DOHH2 (cell line): ENCODE measurements at regions not wholly inside any gene's neighbourhood (a gene's known extent, or its start where the extent isn't known, plus 50 kb on each side); places are given as distances from the start of the nearest gene placed in this dataset.

Experiments
- H3F3A ChIP-seq: fragments of 200-600 bp; sonication (generic), shearing (Covaris generic); 2 replicates; pipeline ENCODE4 v1.6.0; 2016; ENCODE audit warnings: antibody characterized with exemption, mild to moderate bottlenecking; ENCODE audit not compliant: control insufficient read depth, insufficient read depth
- H3K27ac ChIP-seq: fragments of 200-600 bp; sonication (generic); 2 replicates; pipeline ENCODE4 v1.5.1; 2014; ENCODE audit warnings: low read depth, mild to moderate bottlenecking, low read length, moderate library complexity
- H3K27me3 ChIP-seq: fragments of 200-600 bp; sonication (generic); 2 replicates; pipeline ENCODE4 v1.6.1; 2014; ENCODE audit warnings: mild to moderate bottlenecking, low read length, mixed read lengths; ENCODE audit not compliant: control insufficient read depth
- H3K36me3 ChIP-seq: fragments of 200-600 bp; sonication (generic); 2 replicates; pipeline ENCODE4 v1.6.1; 2014; ENCODE audit warnings: mild to moderate bottlenecking, low read length, moderate library complexity, mixed read lengths; ENCODE audit not compliant: control insufficient read depth
- H3K4me1 ChIP-seq: fragments of 200-600 bp; sonication (generic); 2 replicates; pipeline ENCODE4 v1.6.1; 2014; ENCODE audit warnings: mild to moderate bottlenecking, low read length, mixed read lengths; ENCODE audit not compliant: control insufficient read depth
- H3K4me2 ChIP-seq: fragments of 200-600 bp; sonication (generic); 2 replicates; pipeline ENCODE4 v1.6.0; 2014; ENCODE audit warnings: mild to moderate bottlenecking, low read length, moderate library complexity
- H3K4me3 ChIP-seq: fragments of 200-600 bp; sonication (generic); 2 replicates; pipeline ENCODE4 v1.5.1; 2014; ENCODE audit warnings: mild to moderate bottlenecking, low read length, mixed read lengths
- H3K79me2 ChIP-seq: fragments of 200-600 bp; sonication (generic); 2 replicates; pipeline ENCODE4 v1.6.1; 2014; ENCODE audit warnings: mild to moderate bottlenecking, low read length, mixed read lengths; ENCODE audit not compliant: control insufficient read depth
- H3K9me2 ChIP-seq: fragments of 200-600 bp; sonication (generic); replicated peaks from 2 replicates; pipeline ENCODE4 v1.6.1; 2014; ENCODE audit warnings: mild to moderate bottlenecking, low read length, mixed read lengths; ENCODE audit not compliant: control insufficient read depth
- H3K9me3 ChIP-seq: fragments of 200-600 bp; sonication (generic); 2 replicates; pipeline ENCODE4 v1.6.1; 2014; ENCODE audit warnings: antibody characterized with exemption, low read length, mixed read lengths; ENCODE audit not compliant: control insufficient read depth, insufficient read depth
- H4K20me1 ChIP-seq: fragments of 200-600 bp; sonication (generic); 2 replicates; pipeline ENCODE4 v1.6.0; 2014; ENCODE audit warnings: low read depth, mild to moderate bottlenecking, antibody characterized with exemption, low read length, moderate library complexity; ENCODE audit not compliant: control insufficient read depth, insufficient read depth
- EZH2phosphoT487 ChIP-seq: fragments of 200-600 bp; sonication (generic); IDR thresholded peaks from 2 replicates; pipeline ENCODE4 v1.6.1; 2017; ENCODE audit warnings: borderline replicate concordance, mild to moderate bottlenecking, antibody characterized with exemption, low read length, moderate library complexity, mixed read lengths
- TF ChIP-seq, protein P1 (sequence below): fragments of 200-600 bp; sonication (generic); IDR thresholded peaks from one replicate; pipeline ENCODE4 v1.5.1; 2014; ENCODE audit warnings: antibody characterized with exemption, mild to moderate bottlenecking, low read depth, low read length; ENCODE audit not compliant: poor library complexity, severe bottlenecking

- H3K36me3 ChIP-seq = no peaks in the 10 kb centered on the region
- H3K4me1 ChIP-seq = peaks cover 6% of the 10 kb centered on the region
- no peaks in the 10 kb centered on the region for H3K9me2 ChIP-seq
- no peak overlapping the region for H3K27ac ChIP-seq
- TF ChIP-seq, protein P1, sequence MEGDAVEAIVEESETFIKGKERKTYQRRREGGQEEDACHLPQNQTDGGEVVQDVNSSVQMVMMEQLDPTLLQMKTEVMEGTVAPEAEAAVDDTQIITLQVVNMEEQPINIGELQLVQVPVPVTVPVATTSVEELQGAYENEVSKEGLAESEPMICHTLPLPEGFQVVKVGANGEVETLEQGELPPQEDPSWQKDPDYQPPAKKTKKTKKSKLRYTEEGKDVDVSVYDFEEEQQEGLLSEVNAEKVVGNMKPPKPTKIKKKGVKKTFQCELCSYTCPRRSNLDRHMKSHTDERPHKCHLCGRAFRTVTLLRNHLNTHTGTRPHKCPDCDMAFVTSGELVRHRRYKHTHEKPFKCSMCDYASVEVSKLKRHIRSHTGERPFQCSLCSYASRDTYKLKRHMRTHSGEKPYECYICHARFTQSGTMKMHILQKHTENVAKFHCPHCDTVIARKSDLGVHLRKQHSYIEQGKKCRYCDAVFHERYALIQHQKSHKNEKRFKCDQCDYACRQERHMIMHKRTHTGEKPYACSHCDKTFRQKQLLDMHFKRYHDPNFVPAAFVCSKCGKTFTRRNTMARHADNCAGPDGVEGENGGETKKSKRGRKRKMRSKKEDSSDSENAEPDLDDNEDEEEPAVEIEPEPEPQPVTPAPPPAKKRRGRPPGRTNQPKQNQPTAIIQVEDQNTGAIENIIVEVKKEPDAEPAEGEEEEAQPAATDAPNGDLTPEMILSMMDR = no peak
- no peak for TF ChIP-seq EZH2phosphoT487
- no peaks in the 10 kb centered on the region for H4K20me1 ChIP-seq
- H3K27me3 ChIP-seq = no peaks in the 10 kb centered on the region
- no peaks in the 10 kb centered on the region for H3K79me2 ChIP-seq
- H3K4me3 ChIP-seq = no peak overlapping the region
- no peaks in the 10 kb centered on the region for H3K9me3 ChIP-seq
- no peaks in the 10 kb centered on the region for H3F3A ChIP-seq
- H3K4me2 ChIP-seq = no peak overlapping the region
Observed at GRCh38 chr2:181197140-181197760, 216.8 kb downstream of the UBE2E3 start.

GRCh38 chr2:181198183-181198864 lies 217.9 kb downstream of the UBE2E3 start:
- Histone ChIP-seq H3K4me3 (no peak overlapping the region), H3K36me3 (no peaks in the 10 kb centered on the region), H3K9me2 (no peaks in the 10 kb centered on the region), H3K4me2 (no peak overlapping the region), H3F3A (no peaks in the 10 kb centered on the region), H3K9me3 (no peaks in the 10 kb centered on the region), H3K27me3 (no peaks in the 10 kb centered on the region), H3K27ac (no peak overlapping the region), H3K4me1 (peaks cover 6% of the 10 kb centered on the region), H4K20me1 (no peaks in the 10 kb centered on the region), H3K79me2 (no peaks in the 10 kb centered on the region)
- TF ChIP-seq, protein P1 = no peak
- no peak for TF ChIP-seq EZH2phosphoT487

DNA sequence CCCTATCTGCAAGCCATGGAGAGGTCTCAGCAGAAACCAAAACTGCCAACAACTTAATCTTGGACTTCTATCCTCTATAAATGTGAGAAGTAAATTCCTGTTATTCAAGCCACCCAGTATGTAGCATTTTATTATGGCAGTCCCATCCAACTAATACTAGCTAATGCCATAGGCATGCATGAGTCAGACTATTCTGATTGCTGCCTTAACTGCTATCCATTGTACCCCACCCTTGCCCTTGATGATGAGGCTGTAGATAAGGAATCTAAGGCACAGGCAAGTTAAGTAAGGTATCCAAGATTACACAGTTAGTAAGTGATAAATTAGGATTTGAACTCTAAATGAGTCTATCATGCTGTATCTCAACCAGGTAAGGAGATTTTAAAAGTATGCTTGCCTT lies 223.0 kb downstream of the UBE2E3 start:
- Histone ChIP-seq H3K79me2 (no peaks in the 10 kb centered on the region), H3K27ac (no peak overlapping the region), H3K4me2 (no peak overlapping the region), H3K36me3 (no peaks in the 10 kb centered on the region), H3K9me3 (peaks cover 11% of the 10 kb centered on the region), H3K4me1 (no peaks in the 10 kb centered on the region; the same call in 1 of the 2 replicates), H3K4me3 (no peak overlapping the region), H3K9me2 (no peaks in the 10 kb centered on the region), H4K20me1 (no peaks in the 10 kb centered on the region), H3F3A (no peaks in the 10 kb centered on the region), H3K27me3 (no peaks in the 10 kb centered on the region)
- no peak for TF ChIP-seq EZH2phosphoT487
- TF ChIP-seq, protein P1 = no peak
